Stimulated activated naive CD4-positive, alpha-beta T cell treated with Interleukin-2 at 50 U/mL for 16 hours (primary cell): ENCODE measurements at regions not wholly inside any gene's neighbourhood (a gene's known extent, or its start where the extent isn't known, plus 50 kb on each side); places are given as distances from the start of the nearest gene placed in this dataset.

Source experiments
- DNase-seq: peaks from one replicate; lab custom pipeline; 2025; lab: John Stamatoyannopoulos, UW

GRCh38 chr15:31473385-31474058 is 146.9 kb downstream of the KLF13 start:
- DNase-seq, result no peak

GRCh38 chr15:31474059-31474868 is 147.6 kb downstream of the KLF13 start:
- no peak for DNase-seq

GRCh38 chr15:31476236-31476810 is 149.7 kb downstream of the KLF13 start:
- no peak for DNase-seq

- DNase-seq, result no peak
Observed at GRCh38 chr15:31476866-31477265, 150.2 kb downstream of the KLF13 start.

- DNase-seq, result no peak
Observed at GRCh38 chr15:31477301-31477700, 150.7 kb downstream of the KLF13 start.

- no peak for DNase-seq
Observed at GRCh38 chr15:31477851-31478701, 151.4 kb downstream of the KLF13 start.

- no peak for DNase-seq
Observed at GRCh38 chr15:31478702-31479221, 152.1 kb downstream of the KLF13 start.

- no peak for DNase-seq
Observed at GRCh38 chr15:31480356-31481025, 153.9 kb downstream of the KLF13 start.

- no peak for DNase-seq
Observed at GRCh38 chr15:31481142-31481541, 154.5 kb downstream of the KLF13 start.

GRCh38 chr15:31482122-31482922 is 155.7 kb downstream of the KLF13 start:
- DNase-seq, result no peak

GRCh38 chr15:31483053-31483985 is 156.7 kb downstream of the KLF13 start:
- peak; percentile 49 for DNase-seq

GRCh38 chr15:31483986-31484951 is 157.6 kb downstream of the KLF13 start:
- peak; percentile 27 for DNase-seq

GRCh38 chr15:31484986-31485385 is 158.4 kb downstream of the KLF13 start:
- no peak for DNase-seq

GRCh38 chr15:31485431-31485830 is 158.8 kb downstream of the KLF13 start:
- no peak for DNase-seq

GRCh38 chr15:31485911-31486461 is 159.4 kb downstream of the KLF13 start:
- DNase-seq, result no peak

GRCh38 chr15:31486506-31486905 is 159.9 kb downstream of the KLF13 start:
- DNase-seq, result no peak

- DNase-seq, result no peak
Observed at GRCh38 chr15:31486906-31487695, 160.5 kb downstream of the KLF13 start.
